Aorta (tissue), 5 donors: ENCODE measurements at regions not wholly inside any gene's neighbourhood (a gene's known extent, or its start where the extent isn't known, plus 50 kb on each side); places are given as distances from the start of the nearest gene placed in this dataset.

ENCODE experiments used
- ATAC-seq: fragments of 200-7000 bp; cut with Tn5 transposase; one replicate; pipeline ENCODE4 v1.9.1; 2022; ENCODE audit warnings: moderate library complexity; ENCODE audit not compliant: low FRiP score
- DNase-seq, 2 donors: peaks; one replicate each; pipeline ENCODE4 v3.0.0-alpha.2; 2020
- H3K27ac ChIP-seq, 2 donors: one replicate each; pipeline ENCODE4 v1.5.1; 2013; ENCODE audit warnings: low read length in 2 of 2, mild to moderate bottlenecking in 2 of 2, moderate library complexity in 2 of 2, control low read depth in 1 of 2, inconsistent platforms in 1 of 2, low read depth in 1 of 2
- H3K27me3 ChIP-seq, 2 donors: one replicate each; pipeline ENCODE4 v1.6.1; 2013; ENCODE audit warnings: control low read depth in 1 of 2, low read length in 1 of 2, mild to moderate bottlenecking in 1 of 2, moderate library complexity in 1 of 2; ENCODE audit not compliant: insufficient read depth in 2 of 2, control insufficient read depth in 1 of 2
- H3K36me3 ChIP-seq, 2 donors: one replicate each; pipeline ENCODE4 v1.6.1; 2013; ENCODE audit warnings: control low read depth in 1 of 2, low read length in 1 of 2, mild to moderate bottlenecking in 1 of 2; ENCODE audit not compliant: insufficient read depth in 2 of 2, control insufficient read depth in 1 of 2
- H3K4me1 ChIP-seq, 2 donors: one replicate each; pipeline ENCODE4 v1.6.1; 2013; ENCODE audit warnings: low read length in 2 of 2, control low read depth in 1 of 2, mild to moderate bottlenecking in 1 of 2, moderate library complexity in 1 of 2; ENCODE audit not compliant: insufficient read depth in 2 of 2, control insufficient read depth in 1 of 2
- H3K4me3 ChIP-seq, 2 donors: one replicate each; pipeline ENCODE4 v1.5.1; 2013; ENCODE audit warnings: low read length in 2 of 2, control low read depth in 1 of 2, mild to moderate bottlenecking in 1 of 2
- H3K9me3 ChIP-seq: one replicate; pipeline ENCODE4 v1.6.1; 2013; ENCODE audit warnings: mild to moderate bottlenecking, low read length; ENCODE audit not compliant: control insufficient read depth
- WGBS, 2 donors: extraction: QIAGEN DNeasy Blood & Tissue Kit; methylation state at CpG; one replicate each; pipeline ENCODE4 v1.1.7; 2013; 5-methylcytosine and 5-hydroxymethylcytosine counted together
- intact Hi-C, 2 donors: fragments of 100-400 bp; cut with DNase I; formaldehyde crosslinking; loops; one replicate each; pipeline versions ENCODE4 v1.14.2 to v1.15.0; 2022
- donor health status: healthy with polysubstance abuse.
- donor health status: Bipolar disorder and iron deficiency.
- donor health status: DM: no; HTN: no; CAD: no.
- donor health status: DM: no; HTN: no; CAD: no.
- donor health status: DM: yes; HTN: yes; CAD: no.

- intact Hi-C loops, result no loop called here
- no peak overlapping the region for H3K4me3 ChIP-seq
- H3K4me1 ChIP-seq, result no peaks in the 10 kb centered on the region
- 88% methylated on average over 5 of the region's 5 CpGs for WGBS, 2 donors
- H3K36me3 ChIP-seq, result no peaks in the 10 kb centered on the region
- DNase-seq (no peak), ATAC-seq (no peak)
- H3K27me3 ChIP-seq, result no peaks in the 10 kb centered on the region
- no peak overlapping the region for H3K27ac ChIP-seq
- no peaks in the 10 kb centered on the region for H3K9me3 ChIP-seq
Observed at GRCh38 chr13:88926890-88927502, 1255.8 kb downstream of the SLITRK5 start.

- no peak overlapping the region for H3K27ac ChIP-seq
- H3K36me3 ChIP-seq, result no peaks in the 10 kb centered on the region
- no peak overlapping the region for H3K4me3 ChIP-seq
- no peak for ATAC-seq
- no peaks in the 10 kb centered on the region for H3K4me1 ChIP-seq
- no peaks in the 10 kb centered on the region for H3K9me3 ChIP-seq
- no peak for DNase-seq
- intact Hi-C loops, result no loop called here
- no peaks in the 10 kb centered on the region for H3K27me3 ChIP-seq
- 65 to 76% methylated on average over 1 of the region's 1 CpG for WGBS, 2 donors
Observed at GRCh38 chr13:88932950-88933349, 1261.8 kb downstream of the SLITRK5 start.

GRCh38 chr13:88937384-88937783 lies 1266.2 kb downstream of the SLITRK5 start:
- WGBS, 2 donors, result 86% methylated on average over 3 of the region's 3 CpGs
- intact Hi-C loops, result no loop called here
- ATAC-seq, result no peak

GRCh38 chr13:88945793-88946192 lies 1274.6 kb downstream of the SLITRK5 start:
- Histone ChIP-seq H3K9me3 (no peaks in the 10 kb centered on the region), H3K36me3 (no peaks in the 10 kb centered on the region), H3K4me1 (no peaks in the 10 kb centered on the region), H3K4me3 (no peak overlapping the region), H3K27me3 (no peaks in the 10 kb centered on the region), H3K27ac (no peak overlapping the region)
- ATAC-seq, result no peak
- DNase-seq, result no peak
- 93% methylated on average over 4 of the region's 4 CpGs for WGBS, 2 donors
- intact Hi-C loops, result no loop called here

More at GRCh38 chr13:88937384-88937783, 1266.2 kb downstream of the SLITRK5 start:
- DNase-seq, result no peak
- Histone ChIP-seq H3K36me3 (no peaks in the 10 kb centered on the region), H3K27me3 (no peaks in the 10 kb centered on the region), H3K4me1 (no peaks in the 10 kb centered on the region), H3K9me3 (no peaks in the 10 kb centered on the region), H3K27ac (no peak overlapping the region), H3K4me3 (no peak overlapping the region)

GRCh38 chr13:88948501-88948900 lies 1277.3 kb downstream of the SLITRK5 start:
- ATAC-seq (no peak), DNase-seq (no peak)
- no peak overlapping the region for H3K4me3 ChIP-seq
- 74 to 77% methylated on average over 3 of the region's 3 CpGs for WGBS, 2 donors
- intact Hi-C loops, result no loop called here
- H3K27me3 ChIP-seq, result no peaks in the 10 kb centered on the region
- no peaks in the 10 kb centered on the region for H3K4me1 ChIP-seq
- H3K27ac ChIP-seq, result no peak overlapping the region
- H3K36me3 ChIP-seq, result no peaks in the 10 kb centered on the region
- H3K9me3 ChIP-seq, result no peaks in the 10 kb centered on the region

GRCh38 chr13:88958821-88959220 lies 1287.7 kb downstream of the SLITRK5 start:
- H3K9me3 ChIP-seq, result no peaks in the 10 kb centered on the region
- H3K36me3 ChIP-seq, result no peaks in the 10 kb centered on the region
- DNase-seq (no peak), ATAC-seq (no peak)
- no peaks in the 10 kb centered on the region for H3K4me1 ChIP-seq
- H3K4me3 ChIP-seq, result no peak overlapping the region
- WGBS, 2 donors, result 6 to 7% methylated on average over 2 of the region's 2 CpGs
- intact Hi-C loops, result no loop called here
- H3K27ac ChIP-seq, result no peak overlapping the region
- H3K27me3 ChIP-seq, result no peaks in the 10 kb centered on the region

- Histone ChIP-seq H3K4me3 (no peak overlapping the region), H3K4me1 (no peaks in the 10 kb centered on the region), H3K27ac (no peak overlapping the region), H3K27me3 (peaks cover 0 to 1% of the 10 kb centered on the region in 2 donors), H3K36me3 (no peaks in the 10 kb centered on the region), H3K9me3 (no peaks in the 10 kb centered on the region)
- DNase-seq, result no peak
- WGBS, 2 donors, result 68 to 70% methylated on average over 4 of the region's 4 CpGs
- ATAC-seq, result no peak
- intact Hi-C loops, result no loop called here
Observed at GRCh38 chr13:88976466-88976865, 1305.3 kb downstream of the SLITRK5 start.

- Histone ChIP-seq H3K36me3 (no peaks in the 10 kb centered on the region), H3K27ac (no peak overlapping the region), H3K4me3 (no peak overlapping the region), H3K27me3 (peaks cover 0 to 1% of the 10 kb centered on the region in 2 donors), H3K9me3 (no peaks in the 10 kb centered on the region), H3K4me1 (no peaks in the 10 kb centered on the region)
- intact Hi-C loops, result no loop called here
- 85 to 91% methylated on average over 2 of the region's 2 CpGs for WGBS, 2 donors
- ATAC-seq (no peak), DNase-seq (no peak)
Observed at GRCh38 chr13:88978607-88979006, 1307.4 kb downstream of the SLITRK5 start.

- 5 to 9% methylated on average over 7 of the region's 7 CpGs for WGBS, 2 donors
- no peaks in the 10 kb centered on the region for H3K4me1 ChIP-seq
- intact Hi-C loops, result no loop called here
- no peak overlapping the region for H3K27ac ChIP-seq
- H3K9me3 ChIP-seq, result no peaks in the 10 kb centered on the region
- no peaks in the 10 kb centered on the region for H3K36me3 ChIP-seq
- DNase-seq (no peak), ATAC-seq (no peak)
- H3K27me3 ChIP-seq, result peaks cover 0 to 1% of the 10 kb centered on the region in 2 donors
- peak overlapping the region in 1 of 2 donors; percentile 48 for H3K4me3 ChIP-seq
Observed at GRCh38 chr13:88979465-88980175, 1308.4 kb downstream of the SLITRK5 start.
